ENCODE measurements at regions not wholly inside any gene's neighbourhood (a gene's known extent, or its start where the extent isn't known, plus 50 kb on each side); places are given as distances from the start of the nearest gene placed in this dataset.

GRCh38 chr1:47561523-47562007 lies 123.7 kb downstream of the FOXD2 start:
- H3K27ac ChIP-seq = no peak overlapping the region
- no peak for TF ChIP-seq CTCF (IDR thresholded peaks at IDR 0.05)
- no peaks in the 10 kb centered on the region for H3K4me1 ChIP-seq
- no peaks in the 10 kb centered on the region for H3K36me3 ChIP-seq (ENCODE audit: control insufficient read depth, insufficient read depth, low read length)
- no peaks in the 10 kb centered on the region for H3K79me2 ChIP-seq
- no peak overlapping the region for H2AFZ ChIP-seq
- no peak overlapping the region for H3K9ac ChIP-seq
- no peaks in the 10 kb centered on the region for H3K9me3 ChIP-seq (ENCODE audit: control insufficient read depth, low read length)
- H3K4me3 ChIP-seq (ENCODE audit: low read depth, low read length) = no peak overlapping the region
- no peaks in the 10 kb centered on the region for H3K27me3 ChIP-seq (ENCODE audit: control insufficient read depth, insufficient read depth, low read length)
- H3K4me2 ChIP-seq (ENCODE audit: low read length) = no peak overlapping the region

- Histone ChIP-seq H3K4me1 (no peaks in the 10 kb centered on the region), H3K79me2 (no peaks in the 10 kb centered on the region), H3K36me3 (ENCODE audit: control insufficient read depth, insufficient read depth, low read length) (no peaks in the 10 kb centered on the region), H3K27ac (no peak overlapping the region), H3K4me2 (ENCODE audit: low read length) (no peak overlapping the region), H3K9me3 (ENCODE audit: control insufficient read depth, low read length) (no peaks in the 10 kb centered on the region), H2AFZ (no peak overlapping the region), H3K27me3 (ENCODE audit: control insufficient read depth, insufficient read depth, low read length) (no peaks in the 10 kb centered on the region), H3K4me3 (ENCODE audit: low read depth, low read length) (no peak overlapping the region), H3K9ac (no peak overlapping the region)
- TF ChIP-seq CTCF (IDR thresholded peaks at IDR 0.05) = no peak
Measured at GRCh38 chr1:47562147-47562546, 124.3 kb downstream of the FOXD2 start.

- TF ChIP-seq CTCF (IDR thresholded peaks at IDR 0.05) = no peak
- Histone ChIP-seq H3K79me2 (no peaks in the 10 kb centered on the region), H3K27me3 (ENCODE audit: control insufficient read depth, insufficient read depth, low read length) (no peaks in the 10 kb centered on the region), H3K27ac (no peak overlapping the region), H2AFZ (no peak overlapping the region), H3K4me3 (ENCODE audit: low read depth, low read length) (no peak overlapping the region), H3K4me1 (no peaks in the 10 kb centered on the region), H3K36me3 (ENCODE audit: control insufficient read depth, insufficient read depth, low read length) (no peaks in the 10 kb centered on the region), H3K9me3 (ENCODE audit: control insufficient read depth, low read length) (no peaks in the 10 kb centered on the region), H3K4me2 (ENCODE audit: low read length) (no peak overlapping the region), H3K9ac (no peak overlapping the region)
Measured at GRCh38 chr1:47562799-47563198, 125.0 kb downstream of the FOXD2 start.

- no peak overlapping the region for H2AFZ ChIP-seq
- no peak overlapping the region for H3K4me3 ChIP-seq (ENCODE audit: low read depth, low read length)
- no peaks in the 10 kb centered on the region for H3K27me3 ChIP-seq (ENCODE audit: control insufficient read depth, insufficient read depth, low read length)
- H3K79me2 ChIP-seq = no peaks in the 10 kb centered on the region
- no peaks in the 10 kb centered on the region for H3K9me3 ChIP-seq (ENCODE audit: control insufficient read depth, low read length)
- no peaks in the 10 kb centered on the region for H3K4me1 ChIP-seq
- no peak for TF ChIP-seq CTCF (IDR thresholded peaks at IDR 0.05)
- no peak overlapping the region for H3K27ac ChIP-seq
- H3K9ac ChIP-seq = no peak overlapping the region
- no peak overlapping the region for H3K4me2 ChIP-seq (ENCODE audit: low read length)
- no peaks in the 10 kb centered on the region for H3K36me3 ChIP-seq (ENCODE audit: control insufficient read depth, insufficient read depth, low read length)
Measured at GRCh38 chr1:47563201-47563600, 125.4 kb downstream of the FOXD2 start.

- no peaks in the 10 kb centered on the region for H3K4me1 ChIP-seq
- no peak overlapping the region for H3K27ac ChIP-seq
- no peak overlapping the region for H3K4me3 ChIP-seq (ENCODE audit: low read depth, low read length)
- H3K9me3 ChIP-seq (ENCODE audit: control insufficient read depth, low read length) = no peaks in the 10 kb centered on the region
- no peak overlapping the region for H3K9ac ChIP-seq
- H3K36me3 ChIP-seq (ENCODE audit: control insufficient read depth, insufficient read depth, low read length) = no peaks in the 10 kb centered on the region
- no peak overlapping the region for H3K4me2 ChIP-seq (ENCODE audit: low read length)
- no peaks in the 10 kb centered on the region for H3K79me2 ChIP-seq
- H3K27me3 ChIP-seq (ENCODE audit: control insufficient read depth, insufficient read depth, low read length) = no peaks in the 10 kb centered on the region
- no peak overlapping the region for H2AFZ ChIP-seq
- no peak for TF ChIP-seq CTCF (IDR thresholded peaks at IDR 0.05)
Measured at GRCh38 chr1:47564570-47564969, 126.7 kb downstream of the FOXD2 start.
